ENCODE measurements at regions not wholly inside any gene's neighbourhood (a gene's known extent, or its start where the extent isn't known, plus 50 kb on each side); places are given as distances from the start of the nearest gene placed in this dataset.

DNA sequence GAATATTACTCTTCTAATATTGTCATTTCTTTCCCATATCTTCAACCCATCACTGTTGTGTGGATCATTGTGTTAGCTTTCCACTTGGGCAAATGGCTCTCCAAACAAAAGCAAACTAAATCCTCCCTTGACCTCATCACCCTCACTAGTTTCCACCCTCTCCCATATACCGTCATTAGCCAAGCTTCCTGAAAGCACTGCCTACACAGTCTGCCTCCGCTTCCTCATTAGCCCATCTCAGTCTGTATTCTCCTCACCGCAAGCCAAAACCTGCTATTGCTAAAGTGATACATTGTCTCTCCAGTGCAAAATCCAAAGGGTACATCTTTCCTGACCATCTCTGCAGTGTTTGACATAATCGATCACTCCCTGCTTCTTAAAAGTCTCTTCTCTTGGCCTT, 212.6 kb downstream of the CLIC5 start:
- TF ChIP-seq, protein P1, sequence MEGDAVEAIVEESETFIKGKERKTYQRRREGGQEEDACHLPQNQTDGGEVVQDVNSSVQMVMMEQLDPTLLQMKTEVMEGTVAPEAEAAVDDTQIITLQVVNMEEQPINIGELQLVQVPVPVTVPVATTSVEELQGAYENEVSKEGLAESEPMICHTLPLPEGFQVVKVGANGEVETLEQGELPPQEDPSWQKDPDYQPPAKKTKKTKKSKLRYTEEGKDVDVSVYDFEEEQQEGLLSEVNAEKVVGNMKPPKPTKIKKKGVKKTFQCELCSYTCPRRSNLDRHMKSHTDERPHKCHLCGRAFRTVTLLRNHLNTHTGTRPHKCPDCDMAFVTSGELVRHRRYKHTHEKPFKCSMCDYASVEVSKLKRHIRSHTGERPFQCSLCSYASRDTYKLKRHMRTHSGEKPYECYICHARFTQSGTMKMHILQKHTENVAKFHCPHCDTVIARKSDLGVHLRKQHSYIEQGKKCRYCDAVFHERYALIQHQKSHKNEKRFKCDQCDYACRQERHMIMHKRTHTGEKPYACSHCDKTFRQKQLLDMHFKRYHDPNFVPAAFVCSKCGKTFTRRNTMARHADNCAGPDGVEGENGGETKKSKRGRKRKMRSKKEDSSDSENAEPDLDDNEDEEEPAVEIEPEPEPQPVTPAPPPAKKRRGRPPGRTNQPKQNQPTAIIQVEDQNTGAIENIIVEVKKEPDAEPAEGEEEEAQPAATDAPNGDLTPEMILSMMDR (IDR thresholded peaks at IDR 0.05; ENCODE audit: low read length), result no peak
- TF ChIP-seq EZH2 (IDR thresholded peaks at IDR 0.05; ENCODE audit: borderline replicate concordance, low read length), result no peak
